AG04450 (cell line): ENCODE measurements at regions not wholly inside any gene's neighbourhood (a gene's known extent, or its start where the extent isn't known, plus 50 kb on each side); places are given as distances from the start of the nearest gene placed in this dataset.

Source experiments
- CTCF ChIA-PET: fragments of 300-600, 350-600 bp; formaldehyde crosslinking; extraction: SDS; loops from one replicate; lab custom pipeline; 2022; ENCODE audit warnings: antibody characterized with exemption, inconsistent platforms; lab: Charles Lee
- POLR2A ChIA-PET: fragments of 350-600 bp; formaldehyde crosslinking; extraction: SDS; loops from one replicate; lab custom pipeline; 2021; ENCODE audit warnings: antibody characterized with exemption, inconsistent platforms; lab: Yijun Ruan, JAX
- DNase-seq: peaks from one replicate; pipeline ENCODE4 v3.0.0-alpha.2; 2011; ENCODE audit warnings: low read depth, low spot score
- H3K27ac ChIP-seq: one replicate; pipeline ENCODE4 v1.5.1; 2012; ENCODE audit warnings: low read depth, low read length, control low read depth
- H3K27me3 ChIP-seq: one replicate; pipeline ENCODE4 v1.6.0; 2012; ENCODE audit warnings: low read length; ENCODE audit not compliant: control insufficient read depth, insufficient read depth
- H3K4me3 ChIP-seq: 2 replicates; pipeline ENCODE4 v1.5.1; 2011; ENCODE audit warnings: mild to moderate bottlenecking, low read depth, low read length, control low read depth
- H3K9me3 ChIP-seq: 2 replicates; pipeline ENCODE4 v1.5.1; 2012; ENCODE audit warnings: low read length; ENCODE audit not compliant: control insufficient read depth, insufficient read depth
- TF ChIP-seq, protein P1 (sequence below): IDR thresholded peaks from 2 replicates; pipeline ENCODE4 v1.5.1; 2011; ENCODE audit warnings: low read depth, low read length, control low read depth, inconsistent platforms

DNA sequence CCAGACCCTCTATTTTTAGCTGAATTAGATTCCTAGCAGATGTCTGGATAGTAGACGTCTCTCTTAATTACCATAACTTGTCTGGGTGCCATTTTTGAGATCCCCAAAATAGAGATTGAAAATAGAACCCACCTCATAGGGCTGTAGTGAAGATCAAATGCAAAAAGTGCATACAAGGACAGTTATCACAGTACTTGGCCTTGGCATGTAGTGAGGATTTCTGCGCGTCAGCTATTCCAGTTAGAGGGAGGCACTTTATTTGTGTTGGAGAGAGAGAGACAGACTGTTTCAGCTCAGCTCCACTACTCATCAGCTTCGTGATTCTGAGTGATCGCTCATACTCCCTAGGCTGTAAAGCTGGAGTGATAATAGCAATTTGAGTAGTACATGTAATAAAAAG, 59.6 kb upstream of the CDH13 start:
- POLR2A ChIA-PET: no interaction called here
- CTCF ChIA-PET: interaction anchor here (0.6 kb wide), 1 partner anchor 24 kb away, joined by 3 read pairs; no protein-coding TSS in a partner anchor
- Histone ChIP-seq H3K27ac (no peak overlapping the region), H3K4me3 (no peak overlapping the region), H3K9me3 (no peaks in the 10 kb centered on the region), H3K27me3 (peaks cover 2% of the 10 kb centered on the region)
- DNase-seq: no peak
- TF ChIP-seq, protein P1, sequence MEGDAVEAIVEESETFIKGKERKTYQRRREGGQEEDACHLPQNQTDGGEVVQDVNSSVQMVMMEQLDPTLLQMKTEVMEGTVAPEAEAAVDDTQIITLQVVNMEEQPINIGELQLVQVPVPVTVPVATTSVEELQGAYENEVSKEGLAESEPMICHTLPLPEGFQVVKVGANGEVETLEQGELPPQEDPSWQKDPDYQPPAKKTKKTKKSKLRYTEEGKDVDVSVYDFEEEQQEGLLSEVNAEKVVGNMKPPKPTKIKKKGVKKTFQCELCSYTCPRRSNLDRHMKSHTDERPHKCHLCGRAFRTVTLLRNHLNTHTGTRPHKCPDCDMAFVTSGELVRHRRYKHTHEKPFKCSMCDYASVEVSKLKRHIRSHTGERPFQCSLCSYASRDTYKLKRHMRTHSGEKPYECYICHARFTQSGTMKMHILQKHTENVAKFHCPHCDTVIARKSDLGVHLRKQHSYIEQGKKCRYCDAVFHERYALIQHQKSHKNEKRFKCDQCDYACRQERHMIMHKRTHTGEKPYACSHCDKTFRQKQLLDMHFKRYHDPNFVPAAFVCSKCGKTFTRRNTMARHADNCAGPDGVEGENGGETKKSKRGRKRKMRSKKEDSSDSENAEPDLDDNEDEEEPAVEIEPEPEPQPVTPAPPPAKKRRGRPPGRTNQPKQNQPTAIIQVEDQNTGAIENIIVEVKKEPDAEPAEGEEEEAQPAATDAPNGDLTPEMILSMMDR: no peak

DNA sequence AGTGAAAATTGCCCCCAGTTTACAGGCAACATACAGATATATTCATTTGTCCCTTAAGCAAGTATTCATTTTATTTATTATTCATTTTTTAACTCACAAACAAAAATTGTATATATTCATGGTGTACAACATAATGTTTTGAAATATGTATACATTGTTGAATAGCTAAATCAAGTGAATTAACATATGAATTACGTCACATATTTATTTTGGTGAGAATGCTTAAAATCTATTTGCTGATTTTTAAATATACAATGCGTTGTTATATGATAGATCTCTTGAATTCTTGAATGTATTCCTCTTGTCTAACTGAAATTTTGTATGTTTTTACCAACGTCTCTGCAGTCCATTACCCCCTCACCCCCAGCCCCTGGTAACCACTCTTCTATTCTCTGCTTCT, 63.4 kb upstream of the CDH13 start:
- DNase-seq: no peak
- no peak overlapping the region for H3K4me3 ChIP-seq
- H3K27ac ChIP-seq: no peak overlapping the region
- ChIA-PET CTCF (no interaction called here), POLR2A (no interaction called here)
- peaks cover 2% of the 10 kb centered on the region for H3K27me3 ChIP-seq
- TF ChIP-seq, protein P1: no peak
- H3K9me3 ChIP-seq: no peaks in the 10 kb centered on the region

DNA sequence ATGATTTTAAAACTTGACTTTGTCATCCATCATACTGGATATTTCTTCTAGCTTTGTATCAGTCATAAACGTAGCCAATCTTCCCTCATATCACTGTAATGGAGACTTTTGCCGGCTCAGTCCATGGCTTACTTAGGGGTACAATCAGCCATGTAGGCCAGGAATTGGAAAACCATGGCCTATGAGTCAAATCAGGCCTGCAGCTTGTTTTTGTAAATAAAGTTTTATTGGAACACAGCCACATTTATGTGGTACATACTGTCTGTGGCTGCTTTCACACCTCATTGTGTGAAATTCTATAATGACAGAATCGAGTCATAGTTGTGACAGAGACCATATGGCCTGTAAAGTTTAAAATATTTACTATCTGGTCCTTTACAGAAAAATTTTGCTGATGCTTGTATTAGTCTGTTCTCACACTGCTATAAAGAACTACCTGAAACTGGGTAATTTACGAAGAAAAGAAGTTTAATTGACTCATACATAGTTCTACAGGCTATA, 64.5 kb upstream of the CDH13 start:
- H3K9me3 ChIP-seq: no peaks in the 10 kb centered on the region
- no peak for DNase-seq
- CTCF ChIA-PET: no interaction called here
- no peak overlapping the region for H3K27ac ChIP-seq
- TF ChIP-seq, protein P1: no peak
- H3K4me3 ChIP-seq: no peak overlapping the region
- POLR2A ChIA-PET: no interaction called here
- H3K27me3 ChIP-seq: peaks cover 2% of the 10 kb centered on the region

DNA sequence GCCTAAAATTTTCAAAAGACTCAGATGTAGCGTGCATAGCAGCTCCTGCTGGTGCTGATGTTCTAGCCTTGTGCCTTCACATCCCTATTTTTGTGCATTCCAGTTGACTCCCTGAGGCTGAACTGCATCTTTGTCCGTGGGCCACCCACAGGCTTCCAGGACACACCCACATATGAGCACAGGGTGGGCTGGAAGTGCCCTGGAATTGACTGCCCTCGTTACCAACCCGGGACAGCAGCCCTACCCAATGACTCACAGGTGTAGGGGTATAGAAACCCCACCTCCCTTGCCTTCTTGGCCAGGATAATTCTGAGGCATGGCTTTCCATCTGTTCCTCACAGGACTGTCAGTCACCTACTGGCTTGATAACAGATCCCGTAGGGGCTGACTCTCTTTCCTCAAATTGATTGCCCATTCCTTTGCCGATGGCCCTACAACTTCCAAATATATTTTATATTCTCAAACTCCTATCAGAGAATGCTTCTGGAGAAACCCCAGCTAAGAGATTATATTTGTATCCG, 65.9 kb upstream of the CDH13 start:
- ChIA-PET POLR2A (interaction anchor here (0.7 kb wide), 1 partner anchor 29 kb away, joined by 3 read pairs; no protein-coding TSS in a partner anchor), CTCF (no interaction called here)
- Histone ChIP-seq H3K4me3 (no peak overlapping the region), H3K9me3 (no peaks in the 10 kb centered on the region), H3K27ac (no peak overlapping the region), H3K27me3 (no peaks in the 10 kb centered on the region)
- TF ChIP-seq, protein P1: no peak
- DNase-seq: no peak

DNA sequence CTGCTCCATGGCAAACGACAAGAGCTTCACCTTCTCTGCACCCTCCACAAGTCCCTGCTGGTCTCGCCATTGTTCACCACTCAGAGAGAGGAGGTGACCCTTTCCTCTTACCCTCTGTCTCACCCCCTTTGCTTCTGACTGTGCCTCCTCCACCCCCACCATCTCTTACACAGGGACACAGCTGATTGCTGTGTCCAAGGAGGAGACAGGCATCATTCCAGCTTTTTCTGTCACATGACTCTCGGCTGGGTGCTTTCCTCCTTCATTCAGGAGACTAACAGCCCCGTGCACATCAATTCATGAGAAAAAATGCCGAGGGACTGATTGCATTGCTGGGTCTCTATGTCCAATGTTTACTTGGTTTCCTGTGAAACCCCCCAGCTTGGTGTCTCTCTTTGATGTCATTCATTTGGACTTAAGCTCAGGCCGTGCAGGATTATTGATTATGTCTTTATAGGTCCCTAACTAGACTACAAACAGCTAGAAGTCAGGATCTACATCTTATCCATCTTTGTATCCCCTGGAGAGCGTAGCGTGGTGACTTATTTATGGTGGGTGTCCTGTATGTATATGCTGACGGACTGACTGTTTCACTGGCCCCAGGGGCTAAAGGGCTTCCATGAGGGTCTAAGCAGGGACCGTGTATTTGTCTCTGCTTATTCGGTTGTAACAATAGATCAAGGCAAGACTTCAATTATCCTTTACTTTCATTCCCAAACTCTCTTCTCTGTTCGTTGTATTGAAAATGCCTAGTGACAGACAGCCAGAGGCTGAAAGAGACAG, 82.2 kb upstream of the CDH13 start:
- no peak overlapping the region for H3K4me3 ChIP-seq
- POLR2A ChIA-PET: no interaction called here
- no peaks in the 10 kb centered on the region for H3K9me3 ChIP-seq
- no peak for DNase-seq
- CTCF ChIA-PET: interaction anchor here (0.7 to 1.0 kb wide), 2 partner anchors 204 to 281 kb away, joined by 3 read pairs; no protein-coding TSS in a partner anchor
- H3K27ac ChIP-seq: no peak overlapping the region
- TF ChIP-seq, protein P1: no peak
- peaks cover 8% of the 10 kb centered on the region for H3K27me3 ChIP-seq
